Pancreas (tissue), 10 donors: ENCODE measurements at regions not wholly inside any gene's neighbourhood (a gene's known extent, or its start where the extent isn't known, plus 50 kb on each side); places are given as distances from the start of the nearest gene placed in this dataset.

Source experiments
- ATAC-seq, 4 donors: fragments of 200-7000 bp; cut with Tn5 transposase; one replicate each; pipeline versions ENCODE4 v1.8.0 to v1.9.1; 2020; ENCODE audit warnings: mild to moderate bottlenecking in 4 of 4, moderate library complexity in 4 of 4
- DNase-seq, 6 donors: peaks; one replicate each; pipeline ENCODE4 v3.0.0-alpha.2; 2020
- FAIRE-seq: peaks from 2 replicates; lab custom pipeline; 2012; peaks lifted over from hg19 to GRCh38; lab: Jason Lieb, UNC
- H3K27ac ChIP-seq, 4 donors: fragments of 200-600 bp; sonication (generic); 1 replicate in 3 of 4; 2 replicates in 1 of 4; pipeline versions ENCODE4 v1.5.0 to v1.8.0; 2020
- H3K27me3 ChIP-seq, 4 donors: fragments of 200-600 bp; one replicate each; pipeline ENCODE4 v1.8.0; 2021
- H3K36me3 ChIP-seq, 3 donors: fragments of 200-600 bp; sonication (generic) in 1 of 3; one replicate each; pipeline versions ENCODE4 v1.5.0 to v1.8.0; 2020 to 2021
- H3K4me1 ChIP-seq, 3 donors: fragments of 200-600 bp; one replicate each; pipeline ENCODE4 v1.8.0; 2021
- H3K4me3 ChIP-seq, 4 donors: fragments of 200-600 bp; sonication (generic) in 2 of 4; one replicate each; pipeline versions ENCODE4 v1.5.0 to v1.8.0; 2020 to 2021
- H3K9me3 ChIP-seq, 4 donors: fragments of 200-600 bp; one replicate each; pipeline ENCODE4 v1.8.0; 2021
- whole genome bisulfite sequencing, 2 donors: extraction: QIAGEN DNeasy Blood & Tissue Kit; methylation state at CpG; one replicate each; pipeline ENCODE4 v1.1.7; 2013; 5-methylcytosine and 5-hydroxymethylcytosine counted together
- intact Hi-C, 3 donors: fragments of 100-400 bp; cut with DNase I; formaldehyde crosslinking; loops; one replicate each; pipeline versions ENCODE4 v1.11.1 to v1.14.2; 2022
- TF ChIP-seq, protein P1 (sequence below), 4 donors: fragments of 200-600 bp; sonication (generic) in 3 of 4; IDR thresholded peaks; one replicate each; pipeline versions ENCODE4 v1.5.0 to v1.8.0; 2021; ENCODE audit warnings: antibody characterized with exemption in 4 of 4
- donor health status: healthy with polysubstance abuse.
- donor health status: DM: no; HTN: no; CAD: no; lungs with moderate emphysema.
- donor health status: DM: no; HTN: no; CAD: no.
- donor health status: control.
- donor health status: control.
- donor health status: Bipolar disorder and iron deficiency.
- donor health status: DM: yes; HTN: yes; CAD: no.
- donor health status: DM: no; HTN: no; CAD: no.
- donor health status: DM: no; HTN: no; CAD: no.
- donor health status: DM: yes; HTN: yes; CAD: no.

DNA sequence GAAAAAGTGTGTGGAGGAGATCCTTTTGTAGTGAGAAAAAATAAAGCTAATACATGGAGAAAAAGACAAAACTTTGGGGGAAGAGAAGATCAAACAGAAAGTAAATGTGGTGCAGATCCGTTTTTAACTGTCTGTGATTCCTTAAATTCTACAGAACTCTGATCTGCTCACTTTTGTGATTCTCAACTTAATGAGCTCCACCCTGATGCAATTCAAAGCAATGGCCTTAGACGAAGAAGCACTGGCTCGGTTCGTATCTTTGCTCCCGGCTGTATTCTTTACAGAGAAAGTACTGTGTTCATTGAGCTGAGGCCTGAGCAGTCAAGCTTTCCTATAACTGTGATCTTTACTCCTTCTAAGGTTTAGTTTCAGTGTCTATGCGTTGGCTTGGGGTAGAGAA lies 453.4 kb downstream of the DMAC1 start:
- no peaks in the 10 kb centered on the region for H3K9me3 ChIP-seq
- H3K4me3 ChIP-seq, result no peak overlapping the region
- intact Hi-C loops, result no loop called here
- no peak for DNase-seq
- WGBS, 2 donors, result 67 to 78% methylated on average over 6 of the region's 6 CpGs
- FAIRE-seq, result no peak
- H3K27me3 ChIP-seq, result no peaks in the 10 kb centered on the region
- H3K27ac ChIP-seq, result no peak overlapping the region
- TF ChIP-seq, protein P1, sequence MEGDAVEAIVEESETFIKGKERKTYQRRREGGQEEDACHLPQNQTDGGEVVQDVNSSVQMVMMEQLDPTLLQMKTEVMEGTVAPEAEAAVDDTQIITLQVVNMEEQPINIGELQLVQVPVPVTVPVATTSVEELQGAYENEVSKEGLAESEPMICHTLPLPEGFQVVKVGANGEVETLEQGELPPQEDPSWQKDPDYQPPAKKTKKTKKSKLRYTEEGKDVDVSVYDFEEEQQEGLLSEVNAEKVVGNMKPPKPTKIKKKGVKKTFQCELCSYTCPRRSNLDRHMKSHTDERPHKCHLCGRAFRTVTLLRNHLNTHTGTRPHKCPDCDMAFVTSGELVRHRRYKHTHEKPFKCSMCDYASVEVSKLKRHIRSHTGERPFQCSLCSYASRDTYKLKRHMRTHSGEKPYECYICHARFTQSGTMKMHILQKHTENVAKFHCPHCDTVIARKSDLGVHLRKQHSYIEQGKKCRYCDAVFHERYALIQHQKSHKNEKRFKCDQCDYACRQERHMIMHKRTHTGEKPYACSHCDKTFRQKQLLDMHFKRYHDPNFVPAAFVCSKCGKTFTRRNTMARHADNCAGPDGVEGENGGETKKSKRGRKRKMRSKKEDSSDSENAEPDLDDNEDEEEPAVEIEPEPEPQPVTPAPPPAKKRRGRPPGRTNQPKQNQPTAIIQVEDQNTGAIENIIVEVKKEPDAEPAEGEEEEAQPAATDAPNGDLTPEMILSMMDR (IDR thresholded peaks at IDR 0.05), result no peak
- no peaks in the 10 kb centered on the region for H3K36me3 ChIP-seq
- H3K4me1 ChIP-seq, result no peaks in the 10 kb centered on the region
- no peak for ATAC-seq

DNA sequence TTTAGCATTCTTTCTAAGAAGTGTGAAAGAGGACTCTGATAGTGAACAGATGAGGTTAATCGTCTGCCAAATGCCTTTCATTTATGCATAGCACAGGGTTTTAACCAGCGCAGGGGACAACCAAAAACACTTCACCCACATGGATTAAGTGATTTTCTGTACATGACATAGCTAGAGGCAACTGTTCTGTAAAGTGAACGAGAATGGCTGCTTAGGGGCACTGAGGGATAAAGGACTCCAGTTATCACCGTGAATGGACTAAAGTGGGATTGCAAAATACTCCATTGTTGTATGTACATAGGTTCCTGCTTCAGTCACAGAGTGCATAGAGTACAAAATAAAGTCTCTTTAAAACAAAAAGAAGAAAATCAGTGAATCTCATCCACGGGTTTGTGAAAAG lies 456.8 kb downstream of the DMAC1 start:
- intact Hi-C loops, result no loop called here
- Histone ChIP-seq H3K27me3 (no peaks in the 10 kb centered on the region), H3K4me3 (no peak overlapping the region), H3K27ac (no peak overlapping the region), H3K36me3 (no peaks in the 10 kb centered on the region), H3K9me3 (no peaks in the 10 kb centered on the region), H3K4me1 (no peaks in the 10 kb centered on the region)
- TF ChIP-seq, protein P1 (IDR thresholded peaks at IDR 0.05), result no peak
- WGBS, 2 donors, result 67 to 79% methylated on average over 5 of the region's 5 CpGs
- ATAC-seq (no peak), FAIRE-seq (no peak), DNase-seq (no peak)

DNA sequence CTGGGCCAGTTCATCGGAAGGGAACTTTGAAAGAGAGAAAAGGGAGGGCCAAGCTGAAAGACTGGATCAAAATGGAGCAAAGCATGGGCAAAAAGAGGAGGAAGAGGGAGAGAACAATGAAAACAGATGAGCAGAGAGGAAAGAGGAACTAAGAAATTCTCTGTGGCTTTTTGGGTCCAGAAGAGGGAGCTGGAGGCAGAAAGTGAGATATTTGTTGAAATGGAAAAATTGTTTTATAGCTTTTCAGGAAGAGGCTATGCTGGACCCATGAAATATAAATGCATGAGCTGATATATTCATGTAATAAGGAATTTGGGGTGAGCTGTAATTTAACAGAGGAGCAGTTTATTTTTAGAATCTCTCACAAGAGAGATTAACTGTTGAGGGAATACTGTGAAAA lies 457.3 kb downstream of the DMAC1 start:
- ATAC-seq, result no peak
- no peak for DNase-seq
- H3K4me1 ChIP-seq, result no peaks in the 10 kb centered on the region
- no peaks in the 10 kb centered on the region for H3K36me3 ChIP-seq
- H3K9me3 ChIP-seq, result no peaks in the 10 kb centered on the region
- no peak overlapping the region for H3K27ac ChIP-seq
- H3K4me3 ChIP-seq, result no peak overlapping the region
- intact Hi-C loops, result no loop called here
- TF ChIP-seq, protein P1 (IDR thresholded peaks at IDR 0.05), result no peak
- H3K27me3 ChIP-seq, result no peaks in the 10 kb centered on the region
- FAIRE-seq, result no peak
- WGBS, 2 donors, result 83 to 94% methylated on average over 1 of the region's 1 CpG

DNA sequence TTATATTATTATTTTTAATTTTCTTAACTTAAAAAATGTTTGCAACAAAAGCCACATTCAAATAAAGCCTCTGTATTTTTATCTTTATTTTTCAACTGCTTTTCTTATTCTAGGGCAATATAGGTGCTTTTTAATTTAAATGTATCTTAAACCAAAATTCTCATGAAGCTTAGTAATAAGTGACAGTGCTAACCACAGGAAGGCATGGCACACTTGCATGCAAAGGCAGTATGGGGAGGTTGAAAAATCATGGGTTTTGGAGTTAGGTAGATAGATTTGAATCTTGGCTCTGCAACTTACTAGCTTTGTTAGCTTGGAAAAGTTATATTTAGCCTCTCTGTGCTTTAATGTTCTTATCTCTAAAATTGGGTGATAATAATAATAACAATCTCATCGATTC lies 458.0 kb downstream of the DMAC1 start:
- 54 to 76% methylated on average over 1 of the region's 1 CpG for WGBS, 2 donors
- Histone ChIP-seq H3K9me3 (no peaks in the 10 kb centered on the region), H3K27ac (no peak overlapping the region), H3K4me3 (no peak overlapping the region), H3K27me3 (no peaks in the 10 kb centered on the region), H3K4me1 (no peaks in the 10 kb centered on the region), H3K36me3 (no peaks in the 10 kb centered on the region)
- intact Hi-C loops, result no loop called here
- DNase-seq (no peak), ATAC-seq (no peak), FAIRE-seq (no peak)
- TF ChIP-seq, protein P1 (IDR thresholded peaks at IDR 0.05), result no peak

DNA sequence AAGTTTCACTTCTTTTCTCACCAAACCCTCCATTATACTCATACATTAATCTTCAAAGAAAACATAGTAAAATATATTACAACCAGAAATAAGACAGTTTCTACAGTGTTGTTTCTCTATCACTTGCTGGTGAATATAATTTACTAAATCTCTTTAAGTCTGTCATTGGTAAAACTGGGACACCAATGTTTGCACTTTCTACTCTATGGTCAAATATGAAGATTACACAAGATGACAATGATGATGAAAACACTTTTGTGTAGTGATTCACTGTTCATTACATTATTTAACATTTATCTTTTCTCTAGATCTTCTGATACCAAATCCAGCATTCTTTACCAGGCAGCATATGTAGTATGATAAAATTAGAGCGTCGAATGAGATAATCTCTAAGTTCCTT lies 459.1 kb downstream of the DMAC1 start:
- Histone ChIP-seq H3K27ac (no peak overlapping the region), H3K9me3 (no peaks in the 10 kb centered on the region), H3K4me1 (no peaks in the 10 kb centered on the region), H3K36me3 (no peaks in the 10 kb centered on the region), H3K27me3 (no peaks in the 10 kb centered on the region), H3K4me3 (no peak overlapping the region)
- 69 to 93% methylated on average over 2 of the region's 2 CpGs for WGBS, 2 donors
- DNase-seq (no peak), FAIRE-seq (no peak), ATAC-seq (no peak)
- intact Hi-C loops, result no loop called here
- TF ChIP-seq, protein P1 (IDR thresholded peaks at IDR 0.05), result no peak
